K562 (cell line): ENCODE measurements at regions not wholly inside any gene's neighbourhood (a gene's known extent, or its start where the extent isn't known, plus 50 kb on each side); places are given as distances from the start of the nearest gene placed in this dataset.

Experiments used
- ATAC-seq: fragments of 200-7000 bp; cut with Tn5 transposase; 3 replicates; pipeline ENCODE4 v1.9.1; 2020; ENCODE audit warnings: moderate library complexity
- BruUV-seq: library from RNA; stranded (reverse); fragments of 400-500 nt; replicated peaks from 2 replicates; lab custom pipeline; 2021; lab: Mats Ljungman, UMichigan
- CTCF ChIA-PET: fragments of 300-600 bp; formaldehyde crosslinking; extraction: SDS; loops from one replicate; lab custom pipeline; 2021; ENCODE audit warnings: low intra/inter-chr PET ratio; lab: Yijun Ruan, JAX
- POLR2A ChIA-PET: fragments of 300-600, 350-650 bp; sonication (Branson Sonifier 250); formaldehyde crosslinking; extraction: SDS; loops from one replicate; lab custom pipeline; 2021; ENCODE audit warnings: antibody characterized with exemption, inconsistent platforms; lab: Yijun Ruan, JAX
- DNase-seq, 4 experiments: peaks; one replicate each; pipeline versions ENCODE4 v3.0.0 to v3.0.0-alpha.2; 2011 to 2018; ENCODE audit warnings: low spot score in 3 of 4, mixed read lengths in 3 of 4; ENCODE audit errors: extremely low read depth in 1 of 4
- FAIRE-seq: peaks from 2 replicates; lab custom pipeline; 2011; peaks lifted over from hg19 to GRCh38; lab: Jason Lieb, UNC
- H2AFZ ChIP-seq: 2 replicates; pipeline ENCODE4 v1.6.0; 2011; ENCODE audit warnings: low read depth, low read length, control low read depth, inconsistent platforms
- H3K27ac ChIP-seq: fragments of 200-600 bp; 3 replicates; pipeline ENCODE4 v1.8.0; 2011; ENCODE audit warnings: low read depth, mild to moderate bottlenecking, control low read depth, inconsistent platforms, low read length, moderate library complexity, mixed read lengths; ENCODE audit errors: extremely low read depth
- H3K27me3 ChIP-seq, 2 experiments: fragments of 300-600 bp in 1 of 2; 2 replicates in 1 of 2; 3 replicates in 1 of 2; pipeline versions ENCODE4 v1.6.0 to v1.8.0; 2011; ENCODE audit warnings: inconsistent platforms in 2 of 2, low read length in 2 of 2, mild to moderate bottlenecking in 1 of 2, mixed read lengths in 1 of 2, moderate library complexity in 1 of 2; ENCODE audit not compliant: control insufficient read depth in 2 of 2, insufficient read depth in 2 of 2
- H3K36me3 ChIP-seq: fragments of 300-600 bp; 3 replicates; pipeline ENCODE4 v1.8.0; 2011; ENCODE audit warnings: mild to moderate bottlenecking, low read length, inconsistent platforms; ENCODE audit not compliant: control insufficient read depth, insufficient read depth
- H3K4me1 ChIP-seq, 2 experiments: fragments of 200-600 bp in 1 of 2; replicated peaks in 1 of 2; 2 replicates in 1 of 2; 3 replicates in 1 of 2; pipeline versions ENCODE4 v1.5.1 to v1.8.0; 2011; ENCODE audit warnings: inconsistent platforms in 2 of 2, low read length in 2 of 2, mild to moderate bottlenecking in 1 of 2, mixed read lengths in 1 of 2, moderate library complexity in 1 of 2; ENCODE audit not compliant: control insufficient read depth in 2 of 2, insufficient read depth in 2 of 2
- H3K4me2 ChIP-seq: 2 replicates; pipeline ENCODE4 v1.6.1; 2011; ENCODE audit warnings: low read length, control low read depth, inconsistent platforms, mixed read lengths; ENCODE audit not compliant: insufficient read depth
- H3K4me3 ChIP-seq: fragments of 200-600 bp; sonication (generic), shearing (Covaris generic); 2 replicates; pipeline ENCODE4 v1.5.1; 2016; ENCODE audit warnings: control low read depth, inconsistent platforms
- H3K79me2 ChIP-seq: fragments of 200-600 bp; 3 replicates; pipeline ENCODE4 v1.8.0; 2011; ENCODE audit warnings: low read length, inconsistent platforms; ENCODE audit not compliant: control insufficient read depth, insufficient read depth
- H3K9ac ChIP-seq, 2 experiments: 2 replicates each; pipeline versions ENCODE4 v1.6.0 to v1.6.1; 2011; ENCODE audit warnings: low read depth in 2 of 2, low read length in 2 of 2, control low read depth in 1 of 2, inconsistent platforms in 1 of 2, mild to moderate bottlenecking in 1 of 2, mixed read lengths in 1 of 2; ENCODE audit not compliant: insufficient read depth in 1 of 2
- H3K9me1 ChIP-seq: one replicate; pipeline ENCODE4 v1.6.0; 2011; ENCODE audit warnings: inconsistent platforms, mild to moderate bottlenecking, low read length, moderate library complexity; ENCODE audit not compliant: control insufficient read depth, insufficient read depth
- H3K9me3 ChIP-seq: replicated peaks from 2 replicates; pipeline ENCODE4 v1.5.1; 2011; ENCODE audit warnings: low read depth, low read length, inconsistent platforms; ENCODE audit not compliant: control insufficient read depth, insufficient read depth
- H4K20me1 ChIP-seq: replicated peaks from 2 replicates; pipeline ENCODE4 v1.6.1; 2011; ENCODE audit warnings: low read length, inconsistent platforms, mixed read lengths; ENCODE audit not compliant: control insufficient read depth, insufficient read depth
- ELF2 ChIP-seq: fragments of 250-450 bp; sonication (Bioruptor Pico); IDR thresholded peaks from 2 replicates; pipeline ENCODE4 v1.5.0; 2021; ENCODE audit warnings: mild to moderate bottlenecking
- EP400 ChIP-seq: fragments of 450-650 bp; IDR thresholded peaks from 2 replicates; pipeline ENCODE4 v1.6.1; 2017; ENCODE audit warnings: antibody characterized with exemption, mild to moderate bottlenecking, moderate library complexity
- GABPB1 ChIP-seq: sonication (generic); formaldehyde crosslinking; IDR thresholded peaks from 2 replicates; pipeline ENCODE4 v1.8.0; 2022; ENCODE audit warnings: mild to moderate bottlenecking, missing genetic modification reagents
- L3MBTL2 ChIP-seq: fragments of 450-650 bp; IDR thresholded peaks from 2 replicates; pipeline ENCODE4 v1.6.1; 2016; ENCODE audit warnings: mild to moderate bottlenecking, moderate library complexity
- NFRKB ChIP-seq: fragments of 450-650 bp; IDR thresholded peaks from 2 replicates; pipeline ENCODE4 v1.6.1; 2016; ENCODE audit warnings: low read depth
- PHF21A ChIP-seq: fragments of 450-650 bp; IDR thresholded peaks from 2 replicates; pipeline ENCODE4 v1.6.1; 2017; ENCODE audit warnings: low read depth, borderline replicate concordance
- RB1 ChIP-seq: fragments of 450-650 bp; IDR thresholded peaks from 2 replicates; pipeline ENCODE4 v1.6.1; 2017; ENCODE audit warnings: low read depth, mild to moderate bottlenecking
- SMARCA5 ChIP-seq: fragments of 450-650 bp; IDR thresholded peaks from 2 replicates; pipeline ENCODE4 v1.6.1; 2016
- ZBED1 ChIP-seq: IDR thresholded peaks from 2 replicates; pipeline ENCODE4 v1.6.1; 2014
- ZNF165 ChIP-seq: fragments of 250-450 bp; sonication (Bioruptor Pico); IDR thresholded peaks from 2 replicates; pipeline ENCODE4 v1.4.0; 2020; ENCODE audit warnings: borderline replicate concordance
- ZNF217 ChIP-seq: sonication (generic); formaldehyde crosslinking; IDR thresholded peaks from 2 replicates; pipeline ENCODE4 v1.8.0; 2022; ENCODE audit warnings: mild to moderate bottlenecking, missing genetic modification reagents
- ZNF589 ChIP-seq: fragments of 200-800 bp; sonication (Bioruptor generic); IDR thresholded peaks from 2 replicates; pipeline ENCODE4 v1.6.1; 2016; ENCODE audit warnings: low read depth, missing genetic modification characterization, missing compliant biosample characterization
- WGBS: fragments of 100-300 bp; shearing (Covaris generic); methylation state at CpG from one replicate; pipeline ENCODE4 v1.1.6; 2016; ENCODE audit warnings: low coverage, mixed read lengths; ENCODE audit not compliant: insufficient coverage; ENCODE audit errors: missing lambda C conversion rate; 5-methylcytosine and 5-hydroxymethylcytosine counted together
- in situ Hi-C: fragments of 300-500 bp; cut with MboI; formaldehyde crosslinking; loops from 4 replicates; pipeline ENCODE4 v1.15.0; 2018; ENCODE audit warnings: inconsistent platforms, mixed read lengths
- intact Hi-C: fragments of 100-400 bp; cut with micrococcal nuclease; formaldehyde crosslinking; loops from 2 replicates; pipeline ENCODE4 v1.14.2; 2022
- TF ChIP-seq, protein P1 (sequence below): fragments of 250-450 bp; sonication (Bioruptor Pico); IDR thresholded peaks from 2 replicates; pipeline ENCODE4 v1.5.0; 2021; ENCODE audit warnings: mild to moderate bottlenecking, moderate library complexity
- TF ChIP-seq, protein P2 (sequence below): fragments of 250-450 bp; sonication (Bioruptor Pico); IDR thresholded peaks from 2 replicates; pipeline ENCODE4 v1.5.0; 2020; ENCODE audit warnings: mild to moderate bottlenecking, borderline replicate concordance

DNA sequence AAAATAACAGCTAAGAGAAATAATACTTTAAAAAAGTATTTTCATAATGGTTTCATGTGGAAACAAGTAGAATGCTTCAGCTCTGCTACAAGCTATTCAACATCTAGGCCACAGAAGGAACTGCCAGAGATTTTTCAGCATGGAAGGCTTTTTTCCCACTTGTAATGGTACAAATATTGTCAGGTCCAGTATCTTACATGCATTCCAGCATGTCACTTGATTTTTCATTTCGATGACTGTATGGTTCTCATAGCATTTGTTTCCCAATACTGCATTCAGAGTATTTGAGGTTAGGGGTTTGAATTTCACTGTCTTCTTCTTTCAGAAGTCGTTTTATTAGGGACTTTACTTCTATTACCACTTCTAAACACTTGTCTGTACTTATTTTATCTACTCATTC, 1701.5 kb upstream of the FLRT2 start:
- Histone ChIP-seq H3K9ac (no peak overlapping the region), H3K27me3 (no peaks in the 10 kb centered on the region), H3K79me2 (no peaks in the 10 kb centered on the region), H3K36me3 (no peaks in the 10 kb centered on the region), H3K9me1 (no peaks in the 10 kb centered on the region), H2AFZ (no peak overlapping the region), H3K27ac (no peak overlapping the region), H3K4me1 (no peaks in the 10 kb centered on the region), H3K4me3 (no peak overlapping the region), H3K4me2 (no peak overlapping the region), H4K20me1 (no peaks in the 10 kb centered on the region), H3K9me3 (no peaks in the 10 kb centered on the region; the same call in 1 of the 2 replicates)
- ChIA-PET POLR2A (no interaction called here), CTCF (no interaction called here)
- no CpG with 5 or more reads among the region's 2 CpGs for WGBS
- DNase-seq (no peak), FAIRE-seq (no peak), ATAC-seq (no peak)
- no TSS peak for BruUV-seq
- intact Hi-C loops (no loop called here), in situ Hi-C loops (no loop called here)
- TF ChIP-seq SMARCA5 (no peak), EP400 (no peak)

DNA sequence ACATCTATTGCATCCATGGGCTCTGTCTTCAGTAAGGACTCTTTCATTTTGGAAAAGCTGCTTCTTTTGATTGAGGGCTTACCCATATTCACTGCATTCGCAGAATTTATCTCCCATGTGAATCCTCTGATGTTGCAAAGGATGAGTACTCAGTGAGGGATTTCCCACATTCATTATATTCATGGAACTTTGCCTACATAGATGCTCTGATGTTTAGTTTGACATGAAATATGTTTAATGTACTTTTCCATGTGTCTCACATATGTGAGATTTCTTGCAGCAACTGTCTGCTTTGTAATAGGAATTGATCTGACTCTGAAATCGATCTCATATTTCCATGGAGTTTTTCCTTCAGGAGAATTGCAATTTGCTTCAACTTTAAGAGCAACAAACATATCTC, 1699.6 kb upstream of the FLRT2 start:
- no peak for DNase-seq
- Histone ChIP-seq H3K9me1 (no peaks in the 10 kb centered on the region), H3K4me2 (no peak overlapping the region), H3K9me3 (no peaks in the 10 kb centered on the region; the same call in 1 of the 2 replicates), H3K4me1 (no peaks in the 10 kb centered on the region), H3K9ac (no peak overlapping the region), H2AFZ (no peak overlapping the region), H3K4me3 (no peak overlapping the region), H3K27me3 (no peaks in the 10 kb centered on the region), H3K36me3 (no peaks in the 10 kb centered on the region), H4K20me1 (no peaks in the 10 kb centered on the region), H3K79me2 (no peaks in the 10 kb centered on the region), H3K27ac (no peak overlapping the region)
- ChIA-PET CTCF (no interaction called here), POLR2A (no interaction called here)
- no peak for ATAC-seq
- FAIRE-seq, result no peak
- intact Hi-C loops (no loop called here), in situ Hi-C loops (no loop called here)
- 0% methylated on average over 1 of the region's 2 CpGs for WGBS
- no TSS peak for BruUV-seq
- TF ChIP-seq RB1 (no peak), ZNF589 (no peak), ZBED1 (no peak), PHF21A (no peak), ZNF165 (CRISPR knock-in tag) (no peak), ELF2 (CRISPR knock-in tag) (no peak), ZNF217 (CRISPR knock-in tag) (no peak), L3MBTL2 (no peak), NFRKB (no peak), GABPB1 (CRISPR knock-in tag) (no peak)
- TF ChIP-seq, protein P1, sequence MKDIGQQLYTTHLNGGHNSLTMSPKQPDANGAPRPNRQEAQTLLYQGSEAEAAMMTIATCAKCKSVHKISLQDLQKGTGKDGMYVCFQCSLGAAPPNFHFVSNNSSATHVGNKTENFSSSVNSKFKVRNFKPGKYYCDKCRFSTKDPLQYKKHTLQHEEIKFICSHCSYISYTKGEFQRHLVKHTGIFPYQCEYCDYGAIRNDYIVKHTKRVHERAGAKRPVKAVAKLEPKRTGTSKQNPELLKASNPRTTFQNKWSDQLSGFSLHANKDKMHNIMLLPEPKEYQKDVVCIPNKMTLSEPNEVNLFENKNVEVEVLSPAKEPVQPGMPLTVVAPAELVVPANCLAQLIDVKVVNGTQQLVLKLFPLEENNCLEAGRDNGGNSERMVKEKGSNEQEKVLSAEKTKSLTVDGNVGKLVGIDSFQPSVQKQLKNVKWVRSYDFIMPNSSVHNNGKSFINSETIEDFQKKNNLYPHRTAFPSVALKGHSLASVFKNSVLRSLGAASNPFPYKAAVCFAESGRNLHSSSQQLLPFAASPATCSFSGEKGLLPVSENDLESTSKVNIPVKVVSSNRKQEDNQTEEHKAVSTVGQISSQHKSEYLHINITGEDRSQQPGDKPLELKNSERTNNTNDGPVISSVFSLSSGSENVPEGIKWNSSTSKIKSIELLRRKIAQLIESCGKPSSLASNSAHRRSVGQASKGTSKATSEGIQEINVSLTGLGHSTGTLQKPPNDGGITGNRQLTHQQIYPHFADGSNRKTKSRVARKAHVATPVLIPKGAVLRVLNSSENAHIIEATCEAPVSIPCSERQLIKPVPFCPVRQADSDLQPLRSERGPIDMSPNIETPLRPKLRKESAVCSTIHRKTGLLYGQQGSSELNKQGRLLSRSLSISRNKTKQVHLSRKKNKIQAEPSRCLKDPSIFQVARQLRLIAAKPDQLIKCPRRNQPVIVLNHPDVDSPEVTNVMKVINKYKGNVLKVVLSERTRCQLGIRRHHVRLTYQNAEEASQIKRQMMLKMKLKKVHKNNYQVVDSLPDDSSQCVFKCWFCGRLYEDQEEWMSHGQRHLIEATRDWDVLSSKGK, result no peak
- TF ChIP-seq, protein P2, sequence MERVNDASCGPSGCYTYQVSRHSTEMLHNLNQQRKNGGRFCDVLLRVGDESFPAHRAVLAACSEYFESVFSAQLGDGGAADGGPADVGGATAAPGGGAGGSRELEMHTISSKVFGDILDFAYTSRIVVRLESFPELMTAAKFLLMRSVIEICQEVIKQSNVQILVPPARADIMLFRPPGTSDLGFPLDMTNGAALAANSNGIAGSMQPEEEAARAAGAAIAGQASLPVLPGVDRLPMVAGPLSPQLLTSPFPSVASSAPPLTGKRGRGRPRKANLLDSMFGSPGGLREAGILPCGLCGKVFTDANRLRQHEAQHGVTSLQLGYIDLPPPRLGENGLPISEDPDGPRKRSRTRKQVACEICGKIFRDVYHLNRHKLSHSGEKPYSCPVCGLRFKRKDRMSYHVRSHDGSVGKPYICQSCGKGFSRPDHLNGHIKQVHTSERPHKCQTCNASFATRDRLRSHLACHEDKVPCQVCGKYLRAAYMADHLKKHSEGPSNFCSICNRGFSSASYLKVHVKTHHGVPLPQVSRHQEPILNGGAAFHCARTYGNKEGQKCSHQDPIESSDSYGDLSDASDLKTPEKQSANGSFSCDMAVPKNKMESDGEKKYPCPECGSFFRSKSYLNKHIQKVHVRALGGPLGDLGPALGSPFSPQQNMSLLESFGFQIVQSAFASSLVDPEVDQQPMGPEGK (CRISPR knock-in tag), result no peak
